Activated CD8-positive, alpha-beta T cell treated with anti-CD3 and anti-CD28 coated beads, Interleukin-2, amount 10 ng/mL, durations not matched to agents 7 days and 5 days (primary cell): ENCODE measurements at regions not wholly inside any gene's neighbourhood (a gene's known extent, or its start where the extent isn't known, plus 50 kb on each side); places are given as distances from the start of the nearest gene placed in this dataset.
"Not testable (repeated sequence)": the region's sequence is repeated elsewhere in the genome, so short reads cannot be mapped to it uniquely, and the experiment has no call there.

Experiments used
- ATAC-seq: fragments of 150-1000 bp; cut with Tn5 transposase; one replicate; pipeline ENCODE4 v1.10.0; 2021; ENCODE audit warnings: moderate library complexity
- CTCF ChIA-PET: fragments of 350-600 bp; sonication (Branson Sonifier 250); formaldehyde crosslinking; loops from one replicate; lab custom pipeline; 2021; ENCODE audit warnings: antibody characterized with exemption; lab: Charles Lee
- POLR2A ChIA-PET: fragments of 350-600 bp; sonication (Branson Sonifier 250); formaldehyde crosslinking; loops from one replicate; lab custom pipeline; 2021; ENCODE audit warnings: antibody characterized with exemption; lab: Charles Lee
- DNase-seq: peaks from one replicate; pipeline ENCODE4 v3.0.0-alpha.2; 2020
- H3K27ac Mint-ChIP-seq: one replicate; pipeline ENCODE4 v1.8.0; 2021; ENCODE audit warnings: mild to moderate bottlenecking, mixed read lengths
- H3K27me3 Mint-ChIP-seq: one replicate; pipeline ENCODE4 v1.8.0; 2021; ENCODE audit warnings: low read depth, mixed read lengths
- H3K36me3 Mint-ChIP-seq: one replicate; pipeline ENCODE4 v1.8.0; 2021; ENCODE audit warnings: low read depth, mixed read lengths
- H3K4me1 Mint-ChIP-seq: one replicate; pipeline ENCODE4 v1.8.0; 2021; ENCODE audit warnings: low read depth, mixed read lengths
- H3K4me3 Mint-ChIP-seq: one replicate; pipeline ENCODE4 v1.8.0; 2021; ENCODE audit warnings: mild to moderate bottlenecking, mixed read lengths
- H3K9me3 Mint-ChIP-seq: one replicate; pipeline ENCODE4 v1.8.0; 2022; ENCODE audit warnings: mixed read lengths; ENCODE audit not compliant: insufficient read depth

DNA sequence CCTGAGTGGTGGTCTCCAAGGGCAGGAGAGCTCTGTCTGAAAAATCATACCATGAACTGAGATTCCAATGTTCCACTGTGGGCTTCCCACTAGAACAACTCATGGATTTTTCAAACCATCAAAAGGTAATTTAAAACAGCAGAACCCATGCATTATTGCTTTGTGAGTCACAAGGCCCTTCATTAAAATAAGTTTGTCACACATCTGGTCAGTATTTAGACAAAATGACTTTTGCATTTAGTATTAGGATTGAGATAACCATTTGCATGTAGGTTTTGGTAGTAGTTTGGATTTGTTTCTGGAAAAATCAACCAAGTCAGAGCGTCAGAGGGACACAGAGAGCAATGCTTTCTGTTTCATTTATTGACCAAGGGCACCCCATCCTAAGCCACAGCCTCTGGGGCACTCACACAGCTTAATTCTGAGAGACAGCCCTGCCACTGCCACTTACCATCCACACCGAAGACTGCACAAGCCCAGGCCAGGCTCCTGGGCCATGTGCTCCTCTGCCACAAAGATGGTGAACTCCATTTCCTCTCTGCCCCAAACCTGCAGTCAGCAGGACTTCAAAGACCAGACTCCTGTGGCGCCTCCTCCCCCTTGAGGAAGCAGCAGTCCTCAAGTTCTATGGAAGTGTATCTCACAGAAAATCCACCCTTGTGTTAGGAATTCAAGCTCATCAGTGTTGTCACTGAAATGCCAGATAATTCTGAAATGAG is 132.6 kb upstream of the DUSP10 start:
- Mint-ChIP-seq H3K4me1 (peaks cover 13% of the 10 kb centered on the region), H3K27ac (no peak overlapping the region), H3K36me3 (no peaks in the 10 kb centered on the region), H3K27me3 (no peaks in the 10 kb centered on the region), H3K9me3 (no peaks in the 10 kb centered on the region), H3K4me3 (no peak overlapping the region)
- CTCF ChIA-PET: interaction anchor here (0.8 kb wide), 1 partner anchor 1172 kb away, joined by 3 read pairs; no protein-coding TSS in a partner anchor
- POLR2A ChIA-PET: no interaction called here
- no peak for ATAC-seq
- DNase-seq: no peak

DNA sequence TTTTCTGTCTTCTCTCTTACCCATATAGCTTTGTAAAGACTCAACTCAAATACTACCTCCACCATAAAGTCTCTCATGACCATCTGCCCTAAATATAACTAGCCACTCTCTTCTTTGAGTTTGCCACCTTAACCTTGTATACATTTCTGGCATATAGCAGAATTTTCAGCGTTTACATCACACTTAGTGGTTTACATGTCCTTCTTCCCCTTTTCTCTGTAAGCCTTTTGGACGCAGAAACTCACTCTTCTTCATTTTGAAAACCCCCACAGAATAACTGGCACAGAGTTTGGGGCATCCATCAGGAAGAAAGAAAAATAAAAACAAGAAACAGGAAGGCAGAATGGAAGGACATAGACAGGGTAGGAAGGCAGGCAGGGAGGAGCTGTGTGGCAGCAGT is 131.8 kb upstream of the DUSP10 start:
- Mint-ChIP-seq H3K4me1 (peaks cover 13% of the 10 kb centered on the region), H3K4me3 (no peak overlapping the region), H3K36me3 (no peaks in the 10 kb centered on the region), H3K9me3 (no peaks in the 10 kb centered on the region), H3K27me3 (peaks cover 1% of the 10 kb centered on the region), H3K27ac (no peak overlapping the region)
- CTCF ChIA-PET: no interaction called here
- ATAC-seq (no peak), DNase-seq (no peak)
- POLR2A ChIA-PET: no interaction called here

DNA sequence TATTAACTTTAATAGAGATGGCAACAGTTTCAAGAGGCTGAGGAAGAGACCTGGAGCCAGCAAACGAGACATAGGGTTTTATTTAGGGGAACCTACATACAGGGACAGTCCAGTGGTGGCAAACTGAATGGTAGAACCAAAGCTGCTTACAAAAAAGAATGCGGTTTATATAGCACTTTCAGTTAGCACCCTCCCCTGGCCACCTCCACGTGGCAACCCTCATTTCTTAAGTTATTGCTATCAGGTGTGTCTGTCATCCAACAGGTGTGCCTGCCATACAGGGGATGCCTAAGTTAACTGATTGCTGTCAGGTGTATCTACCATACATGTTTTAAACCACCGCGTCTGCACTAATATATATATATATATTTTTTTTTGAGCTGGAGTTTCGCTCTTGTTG is 129.2 kb upstream of the DUSP10 start:
- Mint-ChIP-seq H3K9me3 (no peaks in the 10 kb centered on the region), H3K36me3 (no peaks in the 10 kb centered on the region), H3K4me3 (no peak overlapping the region), H3K4me1 (peaks cover 10% of the 10 kb centered on the region), H3K27me3 (peaks cover 1% of the 10 kb centered on the region), H3K27ac (no peak overlapping the region)
- CTCF ChIA-PET: no interaction called here
- DNase-seq: no peak
- no peak for ATAC-seq
- POLR2A ChIA-PET: no interaction called here

DNA sequence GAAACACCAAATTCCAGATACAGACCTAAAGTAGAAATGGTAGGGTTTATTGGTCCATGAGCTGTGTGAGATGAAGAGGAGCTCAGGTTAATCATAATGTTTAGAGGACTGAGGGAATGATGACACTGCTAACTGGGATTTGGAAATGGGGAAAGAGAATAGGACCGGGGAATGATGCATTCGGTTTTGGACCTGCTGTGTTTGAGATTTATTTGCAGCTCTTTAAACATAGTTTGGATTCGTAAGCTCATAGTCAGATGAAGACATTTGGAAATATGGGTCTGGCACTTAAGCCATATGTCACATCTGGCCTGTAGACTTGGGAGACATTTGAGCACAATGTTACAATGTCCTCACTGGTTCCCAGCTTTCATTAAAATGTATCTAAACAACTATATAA is 127.9 kb upstream of the DUSP10 start:
- H3K36me3 Mint-ChIP-seq: no peaks in the 10 kb centered on the region
- H3K9me3 Mint-ChIP-seq: no peaks in the 10 kb centered on the region
- CTCF ChIA-PET: interaction anchor here (1.3 kb wide), 1 partner anchor 25 kb away, joined by 3 read pairs; no protein-coding TSS in a partner anchor
- ATAC-seq: no peak
- no peak overlapping the region for H3K4me3 Mint-ChIP-seq
- H3K27ac Mint-ChIP-seq: no peak overlapping the region
- no peak for DNase-seq
- POLR2A ChIA-PET: no interaction called here
- H3K27me3 Mint-ChIP-seq: peaks cover 1% of the 10 kb centered on the region
- peaks cover 6% of the 10 kb centered on the region for H3K4me1 Mint-ChIP-seq

DNA sequence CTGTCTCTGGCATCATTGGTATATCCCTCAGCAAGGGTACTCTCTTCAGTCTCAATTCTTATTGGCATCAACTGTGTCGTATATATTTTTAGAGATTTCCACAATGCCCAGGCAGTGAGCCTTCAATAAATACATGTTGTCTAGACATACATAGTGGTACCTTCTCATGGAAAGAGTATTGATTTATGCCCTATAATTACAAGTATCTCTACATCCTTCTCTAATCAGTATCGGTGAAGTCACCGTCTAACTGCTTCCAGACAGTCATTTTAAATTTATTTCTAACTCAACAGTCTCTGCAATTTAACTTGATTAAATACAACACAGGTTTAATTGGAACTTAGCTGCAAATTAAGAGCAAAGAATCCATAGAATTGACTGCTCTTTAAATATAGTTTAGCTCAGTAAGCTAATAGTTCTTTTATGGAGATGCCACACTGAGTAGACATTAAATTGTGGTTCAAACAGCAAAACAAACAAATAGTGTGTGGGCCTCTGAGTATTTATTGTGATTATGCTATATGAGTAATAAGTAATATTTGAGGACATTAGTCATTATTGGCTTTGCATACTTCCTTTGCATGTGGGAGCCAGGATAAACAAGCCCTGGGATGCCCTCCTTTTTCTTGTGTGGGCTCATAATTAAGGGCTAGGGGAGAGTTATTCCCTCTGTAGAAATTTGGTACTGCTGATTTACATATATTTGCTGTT is 126.9 kb upstream of the DUSP10 start:
- H3K9me3 Mint-ChIP-seq: no peaks in the 10 kb centered on the region
- no peak for ATAC-seq
- H3K27ac Mint-ChIP-seq: no peak overlapping the region
- CTCF ChIA-PET: interaction anchor here (1.1 to 1.6 kb wide), 4 partner anchors 8 to 24 kb away, joined by 3 to 4 read pairs (median 4); no protein-coding TSS in a partner anchor
- no peaks in the 10 kb centered on the region for H3K36me3 Mint-ChIP-seq
- H3K4me3 Mint-ChIP-seq: no peak overlapping the region
- H3K27me3 Mint-ChIP-seq: peaks cover 1% of the 10 kb centered on the region
- POLR2A ChIA-PET: no interaction called here
- no peaks in the 10 kb centered on the region for H3K4me1 Mint-ChIP-seq
- DNase-seq: no peak

DNA sequence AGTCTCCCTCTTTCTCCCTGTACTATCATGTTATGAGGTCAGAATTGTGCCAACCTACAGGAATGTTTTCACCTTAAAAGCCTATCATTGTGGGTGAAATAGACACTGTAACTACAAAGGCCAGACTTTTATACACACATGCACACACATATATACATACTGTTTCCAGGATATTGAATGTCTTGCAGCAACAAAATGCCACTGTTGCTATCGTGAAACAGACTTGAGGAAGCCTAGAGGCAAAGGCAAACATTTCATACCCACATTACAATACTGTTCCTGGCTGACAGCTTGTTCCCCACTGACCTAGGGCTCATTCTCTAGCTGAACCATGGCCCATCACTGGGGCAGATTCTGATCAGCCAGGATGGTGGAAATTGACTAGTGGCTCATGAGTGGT is 125.1 kb upstream of the DUSP10 start:
- H3K36me3 Mint-ChIP-seq: no peaks in the 10 kb centered on the region
- peaks cover 1% of the 10 kb centered on the region for H3K27me3 Mint-ChIP-seq
- no peaks in the 10 kb centered on the region for H3K4me1 Mint-ChIP-seq
- H3K27ac Mint-ChIP-seq: no peak overlapping the region
- ATAC-seq (no peak), DNase-seq (no peak)
- ChIA-PET CTCF (no interaction called here), POLR2A (no interaction called here)
- no peaks in the 10 kb centered on the region for H3K9me3 Mint-ChIP-seq
- no peak overlapping the region for H3K4me3 Mint-ChIP-seq

DNA sequence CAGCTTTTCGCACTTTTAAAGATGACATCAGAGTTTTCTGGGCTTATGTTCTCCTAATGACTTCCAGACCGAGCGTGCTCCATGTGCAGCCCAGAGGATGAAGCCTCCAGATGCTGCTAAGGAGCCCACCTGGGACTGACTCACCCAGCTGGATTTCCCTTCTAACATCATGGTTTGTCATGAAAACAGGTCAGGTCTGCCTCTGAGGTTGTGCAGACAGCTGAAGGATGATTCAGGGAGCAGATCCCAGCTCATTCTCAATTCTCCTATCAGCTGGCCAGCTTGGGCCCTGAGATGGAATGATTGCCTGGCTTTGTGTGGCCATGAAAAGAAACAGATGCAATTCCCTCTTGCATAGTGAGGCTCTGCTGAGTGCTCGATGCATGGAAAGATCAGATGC is 123.9 kb upstream of the DUSP10 start:
- no peaks in the 10 kb centered on the region for H3K36me3 Mint-ChIP-seq
- peaks cover 1% of the 10 kb centered on the region for H3K27me3 Mint-ChIP-seq
- no peaks in the 10 kb centered on the region for H3K4me1 Mint-ChIP-seq
- ATAC-seq: no peak
- H3K27ac Mint-ChIP-seq: no peak overlapping the region
- ChIA-PET CTCF (interaction anchor here (1.0 kb wide), 1 partner anchor 27 kb away, joined by 3 read pairs; no protein-coding TSS in a partner anchor), POLR2A (no interaction called here)
- no peak for DNase-seq
- no peak overlapping the region for H3K4me3 Mint-ChIP-seq
- H3K9me3 Mint-ChIP-seq: no peaks in the 10 kb centered on the region

DNA sequence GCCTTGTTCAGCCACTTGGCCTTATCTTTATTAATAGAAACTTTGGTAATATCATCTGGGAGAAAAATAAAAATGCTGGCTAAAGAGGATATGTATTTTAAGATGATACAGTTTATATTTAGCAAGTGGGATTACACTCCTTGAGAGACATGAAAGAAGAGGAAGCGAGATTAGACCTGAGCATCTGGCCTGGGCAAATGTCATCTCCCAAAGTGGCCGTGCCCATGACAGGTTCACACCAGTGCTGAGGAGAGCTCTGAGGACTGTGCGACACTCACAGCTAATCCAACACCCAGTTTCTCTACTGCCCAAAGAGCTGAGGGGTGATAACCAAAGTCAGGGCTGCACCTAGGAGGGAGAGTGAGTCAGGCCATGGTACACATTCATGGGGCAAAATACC is 121.7 kb upstream of the DUSP10 start:
- Mint-ChIP-seq H3K27ac (no peak overlapping the region), H3K9me3 (no peaks in the 10 kb centered on the region), H3K27me3 (no peaks in the 10 kb centered on the region), H3K4me1 (no peaks in the 10 kb centered on the region), H3K36me3 (no peaks in the 10 kb centered on the region), H3K4me3 (no peak overlapping the region)
- DNase-seq (no peak), ATAC-seq (no peak)
- POLR2A ChIA-PET: interaction anchor here (1.0 kb wide), 1 partner anchor 11 kb away, joined by 3 read pairs; no protein-coding TSS in a partner anchor
- CTCF ChIA-PET: no interaction called here

DNA sequence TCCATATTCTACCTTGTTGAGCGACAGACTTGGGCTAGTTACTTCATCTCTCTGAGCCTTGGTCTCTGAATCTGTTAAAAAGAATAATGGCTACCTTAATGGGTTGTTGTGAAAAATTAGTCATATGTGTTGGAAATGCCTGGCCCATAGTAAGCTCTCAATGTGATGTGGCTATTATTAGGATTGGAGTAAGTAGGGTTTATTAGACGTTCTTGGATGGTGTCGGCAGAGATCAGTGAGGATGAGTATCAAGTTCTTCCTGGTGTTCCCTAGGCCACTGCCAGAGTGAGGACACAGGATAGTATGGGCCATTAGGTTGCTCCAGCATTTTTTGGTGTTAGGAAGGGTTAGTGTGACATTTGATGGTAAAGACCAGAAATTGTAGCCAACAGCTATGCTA is 121.1 kb upstream of the DUSP10 start:
- POLR2A ChIA-PET: interaction anchor here (1.0 kb wide), 1 partner anchor 10 kb away, joined by 3 read pairs; no protein-coding TSS in a partner anchor
- H3K9me3 Mint-ChIP-seq: no peaks in the 10 kb centered on the region
- H3K27ac Mint-ChIP-seq: no peak overlapping the region
- no peak for ATAC-seq
- CTCF ChIA-PET: no interaction called here
- no peak for DNase-seq
- H3K27me3 Mint-ChIP-seq: no peaks in the 10 kb centered on the region
- H3K36me3 Mint-ChIP-seq: no peaks in the 10 kb centered on the region
- no peak overlapping the region for H3K4me3 Mint-ChIP-seq
- no peaks in the 10 kb centered on the region for H3K4me1 Mint-ChIP-seq

DNA sequence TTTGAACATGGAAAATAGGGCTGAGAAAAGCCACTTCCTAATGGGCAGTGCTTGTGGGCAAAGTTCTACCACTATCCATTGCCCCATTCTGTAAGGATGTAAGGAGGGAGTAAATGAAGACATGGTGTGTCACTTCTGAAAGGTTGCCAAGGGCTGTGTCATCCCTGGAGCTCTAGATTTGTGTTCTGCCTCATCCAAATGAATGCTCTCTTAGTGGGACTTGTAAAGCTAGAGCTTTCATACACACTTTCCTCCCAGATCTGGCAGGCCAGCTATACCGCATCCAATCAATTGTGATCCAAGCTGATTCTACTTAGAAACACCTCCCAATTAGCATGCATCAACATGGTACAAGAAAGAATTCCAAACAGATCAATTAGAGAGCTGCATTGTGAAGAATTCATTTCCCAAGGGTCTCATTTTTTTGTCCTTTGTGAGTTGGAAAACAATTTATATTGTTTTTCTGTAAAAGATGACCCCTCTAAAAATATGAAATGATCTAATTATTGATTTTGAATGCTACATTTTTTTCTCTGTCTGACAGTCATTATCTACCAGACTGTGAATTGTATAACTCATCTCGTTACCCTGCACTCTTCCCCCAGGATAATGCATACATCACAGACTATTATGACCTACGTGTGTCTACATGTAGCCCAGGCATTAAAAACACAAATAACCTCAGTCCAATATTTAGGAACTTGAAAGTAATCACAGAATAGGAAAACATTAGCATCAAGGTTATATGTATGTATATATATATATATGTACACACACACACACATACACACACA is 117.1 kb upstream of the DUSP10 start:
- H3K4me3 Mint-ChIP-seq: no peak overlapping the region
- H3K9me3 Mint-ChIP-seq: no peaks in the 10 kb centered on the region
- H3K27ac Mint-ChIP-seq: no peak overlapping the region
- H3K27me3 Mint-ChIP-seq: no peaks in the 10 kb centered on the region
- DNase-seq (no peak), ATAC-seq (no peak)
- ChIA-PET POLR2A (no interaction called here), CTCF (no interaction called here)
- H3K36me3 Mint-ChIP-seq: no peaks in the 10 kb centered on the region
- H3K4me1 Mint-ChIP-seq: no peaks in the 10 kb centered on the region

DNA sequence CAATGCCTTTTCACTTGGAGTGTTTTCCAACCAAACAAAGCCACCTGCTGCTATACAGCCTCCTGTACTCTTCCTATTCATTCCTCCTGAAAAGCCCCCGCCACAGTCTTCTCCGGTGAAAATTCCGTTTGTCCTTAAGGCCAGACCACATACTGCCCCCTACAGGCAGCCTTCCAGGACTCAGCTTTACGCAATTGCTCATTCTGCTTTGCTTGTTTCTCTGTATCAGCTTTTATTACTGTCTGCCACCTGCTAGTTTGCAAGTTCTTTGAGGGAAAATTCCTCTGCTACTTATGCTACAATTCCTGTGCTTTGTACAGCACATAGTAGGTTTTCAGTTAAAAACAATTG is 115.2 kb upstream of the DUSP10 start:
- H3K27ac Mint-ChIP-seq, H3K9me3 Mint-ChIP-seq, DNase-seq, H3K27me3 Mint-ChIP-seq, H3K36me3 Mint-ChIP-seq, POLR2A ChIA-PET, ATAC-seq, H3K4me1 Mint-ChIP-seq, H3K4me3 Mint-ChIP-seq: not testable (repeated sequence)
- CTCF ChIA-PET: interaction anchor here (1.1 kb wide), 1 partner anchor 79 kb away, joined by 3 read pairs; no protein-coding TSS in a partner anchor
